Calu3 (cell line): ENCODE measurements at regions not wholly inside any gene's neighbourhood (a gene's known extent, or its start where the extent isn't known, plus 50 kb on each side); places are given as distances from the start of the nearest gene placed in this dataset.

Experiments
- BruUV-seq: library from RNA; stranded (reverse); fragments of 400-500 nt; replicated peaks from 2 replicates; lab custom pipeline; 2021; lab: Mats Ljungman, UMichigan
- CTCF ChIA-PET: fragments of 300-600 bp; sonication (Branson Sonifier 250); formaldehyde crosslinking; loops from one replicate; lab custom pipeline; 2022; ENCODE audit warnings: antibody characterized with exemption; lab: Charles Lee
- DNase-seq: peaks from one replicate; pipeline ENCODE4 v3.0.0; 2022
- H3K27ac Mint-ChIP-seq: one replicate; pipeline ENCODE4 v1.8.0; 2022; ENCODE audit warnings: mixed read lengths; ENCODE audit not compliant: unreplicated experiment
- H3K27me3 Mint-ChIP-seq: one replicate; pipeline ENCODE4 v1.8.0; 2022; ENCODE audit warnings: mixed read lengths; ENCODE audit not compliant: unreplicated experiment
- H3K36me3 Mint-ChIP-seq: one replicate; pipeline ENCODE4 v1.8.0; 2022; ENCODE audit warnings: mild to moderate bottlenecking, moderate library complexity, mixed read lengths; ENCODE audit not compliant: insufficient read depth, unreplicated experiment
- H3K4me1 Mint-ChIP-seq: one replicate; pipeline ENCODE4 v1.8.0; 2022; ENCODE audit warnings: mild to moderate bottlenecking, low read depth, mixed read lengths; ENCODE audit not compliant: unreplicated experiment
- H3K4me3 Mint-ChIP-seq: one replicate; pipeline ENCODE4 v1.8.0; 2022; ENCODE audit warnings: mild to moderate bottlenecking, low read depth, moderate library complexity, mixed read lengths; ENCODE audit not compliant: unreplicated experiment
- H3K9me3 Mint-ChIP-seq: one replicate; pipeline ENCODE4 v1.8.0; 2022; ENCODE audit warnings: low read depth, mixed read lengths; ENCODE audit not compliant: unreplicated experiment
- CTCF ChIP-seq: fragments of 200-600 bp; IDR thresholded peaks from one replicate; pipeline ENCODE4 v1.8.0; 2022; ENCODE audit warnings: antibody characterized with exemption; ENCODE audit not compliant: unreplicated experiment
- intact Hi-C: fragments of 100-400 bp; cut with micrococcal nuclease; formaldehyde crosslinking; loops from one replicate; pipeline ENCODE4 v1.10.0; 2022; ENCODE audit not compliant: unreplicated experiment

GRCh38 chr5:114984796-114985195, 184.9 kb downstream of the TRIM36 start:
- Mint-ChIP-seq H3K36me3 (no peaks in the 10 kb centered on the region), H3K9me3 (peaks cover 2% of the 10 kb centered on the region), H3K4me1 (no peaks in the 10 kb centered on the region), H3K27ac (no peak overlapping the region), H3K4me3 (no peak overlapping the region), H3K27me3 (no peaks in the 10 kb centered on the region)
- no TSS peak for BruUV-seq
- intact Hi-C loops = no loop called here
- DNase-seq = no peak
- CTCF ChIA-PET = no interaction called here
- TF ChIP-seq CTCF = no peak

- intact Hi-C loops = no loop called here
- Mint-ChIP-seq H3K9me3 (peaks cover 2% of the 10 kb centered on the region), H3K27me3 (no peaks in the 10 kb centered on the region), H3K4me1 (no peaks in the 10 kb centered on the region), H3K4me3 (no peak overlapping the region), H3K27ac (no peak overlapping the region), H3K36me3 (no peaks in the 10 kb centered on the region)
- no peak for DNase-seq
- CTCF ChIA-PET = interaction anchor here (1.6 kb wide), 1 partner anchor 27 kb away, joined by 3 read pairs; no protein-coding TSS in a partner anchor
- no TSS peak for BruUV-seq
- TF ChIP-seq CTCF = no peak
Observed at GRCh38 chr5:114981111-114981510, 188.6 kb downstream of the TRIM36 start.

- CTCF ChIA-PET = interaction anchor here (0.6 kb wide), 1 partner anchor 914 kb away, joined by 3 read pairs; no protein-coding TSS in a partner anchor
- DNase-seq = no peak
- Mint-ChIP-seq H3K4me3 (no peak overlapping the region), H3K27me3 (no peaks in the 10 kb centered on the region), H3K9me3 (peaks cover 2% of the 10 kb centered on the region), H3K4me1 (no peaks in the 10 kb centered on the region), H3K27ac (no peak overlapping the region), H3K36me3 (no peaks in the 10 kb centered on the region)
- no peak for TF ChIP-seq CTCF
- no TSS peak for BruUV-seq
- intact Hi-C loops = no loop called here
Observed at GRCh38 chr5:114977979-114978573, 191.6 kb downstream of the TRIM36 start.

- Mint-ChIP-seq H3K4me3 (no peak overlapping the region), H3K36me3 (no peaks in the 10 kb centered on the region), H3K27me3 (no peaks in the 10 kb centered on the region), H3K27ac (no peak overlapping the region), H3K4me1 (no peaks in the 10 kb centered on the region), H3K9me3 (peaks cover 6% of the 10 kb centered on the region)
- intact Hi-C loops = no loop called here
- no TSS peak for BruUV-seq
- no peak for DNase-seq
- CTCF ChIA-PET = no interaction called here
- TF ChIP-seq CTCF = no peak
Observed at GRCh38 chr5:114969482-114969881, 200.2 kb downstream of the TRIM36 start.
